ENCODE measurements at regions not wholly inside any gene's neighbourhood (a gene's known extent, or its start where the extent isn't known, plus 50 kb on each side); places are given as distances from the start of the nearest gene placed in this dataset.

DNA sequence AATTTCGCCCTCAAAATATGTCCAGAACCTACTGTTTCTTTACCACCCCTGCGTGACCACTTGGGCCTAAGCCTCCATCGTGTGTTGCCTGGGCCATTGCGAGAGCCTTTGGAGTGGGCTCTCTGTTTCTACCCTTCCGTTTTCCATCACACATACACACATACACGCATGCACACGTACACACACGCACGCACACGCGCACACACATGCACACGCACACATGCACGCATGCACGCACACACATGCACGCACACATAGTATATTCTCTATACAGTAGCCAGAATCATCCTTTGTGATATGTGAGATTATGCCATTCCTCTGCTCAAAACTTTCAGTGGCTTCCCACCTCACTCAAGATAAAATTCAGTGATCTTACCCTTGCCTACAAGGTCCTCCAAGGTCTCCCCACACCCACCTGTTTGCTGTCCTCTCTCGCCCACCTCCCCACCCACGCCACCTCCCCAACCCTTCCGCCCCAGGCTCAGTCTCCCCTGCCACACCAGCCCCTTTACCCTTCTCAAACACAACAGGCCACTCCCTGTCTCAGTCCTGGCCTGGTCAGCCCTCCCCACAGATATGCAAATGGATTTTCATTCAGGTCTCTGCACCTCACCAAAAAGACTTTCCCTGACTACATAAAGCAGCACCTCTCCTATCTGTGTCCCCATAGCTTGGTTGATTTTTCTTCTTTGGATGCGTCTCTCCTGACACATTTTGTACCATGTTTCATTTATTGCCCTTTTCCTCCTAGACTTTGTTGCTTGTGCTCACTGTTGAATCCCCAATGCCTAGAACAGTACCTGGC is 559.6 kb downstream of the CD83 start:
- no peak for DNase-seq

DNA sequence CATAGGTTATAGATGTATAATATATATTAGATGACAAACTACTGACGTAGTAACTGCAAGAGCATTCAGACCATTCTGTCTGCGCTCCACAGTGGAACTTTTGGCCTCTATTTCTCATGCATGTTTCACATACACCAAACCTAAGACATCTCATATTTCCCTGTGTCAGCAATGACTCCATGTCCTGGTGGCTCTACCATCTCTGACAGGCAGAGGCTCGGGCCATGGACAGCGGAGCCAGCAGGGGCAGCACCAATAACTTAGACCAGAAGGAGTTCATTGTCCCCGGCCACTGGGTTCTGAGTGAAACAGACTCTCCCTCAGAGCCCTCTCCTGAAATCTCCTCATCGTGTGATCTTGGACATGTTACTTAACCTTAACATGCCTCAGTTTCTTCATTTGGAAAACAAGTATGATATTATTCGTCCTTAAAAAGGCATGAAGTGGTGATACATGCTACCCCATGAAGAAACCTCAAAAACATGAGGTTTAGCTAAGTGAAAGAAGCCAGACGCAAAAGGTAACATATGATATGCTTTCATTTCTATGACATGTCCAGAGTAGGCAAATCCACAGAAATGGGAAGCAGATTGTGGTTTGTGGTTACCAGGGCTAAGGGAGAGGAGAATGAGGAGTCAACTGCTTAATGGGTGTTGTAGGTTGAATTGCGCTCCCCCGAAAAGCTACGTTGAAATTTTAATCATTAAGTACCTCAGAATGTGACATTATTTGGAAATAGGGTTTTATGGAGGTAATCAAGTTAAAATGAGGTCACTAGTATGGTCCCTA is 564.0 kb upstream of the JARID2 start:
- DNase-seq: no peak

DNA sequence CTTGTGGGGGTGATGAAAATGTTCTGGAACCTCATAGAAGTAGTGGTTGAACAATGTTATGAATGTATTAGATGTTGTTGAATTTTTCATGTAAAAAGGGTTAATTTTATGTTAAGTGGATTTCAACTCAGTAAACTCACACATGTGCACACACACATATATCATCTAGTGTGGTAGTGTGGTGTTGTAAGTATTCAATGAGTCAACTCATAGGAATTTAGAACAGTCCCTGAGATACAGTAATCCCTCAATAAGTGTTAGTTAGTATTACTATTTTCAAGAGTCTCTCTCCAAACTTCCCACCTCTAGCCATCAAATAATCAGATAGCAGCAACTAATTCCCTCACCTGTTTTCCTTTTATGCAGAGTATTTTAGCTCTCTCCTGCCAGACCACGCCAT is 563.1 kb upstream of the JARID2 start:
- DNase-seq: no peak

DNA sequence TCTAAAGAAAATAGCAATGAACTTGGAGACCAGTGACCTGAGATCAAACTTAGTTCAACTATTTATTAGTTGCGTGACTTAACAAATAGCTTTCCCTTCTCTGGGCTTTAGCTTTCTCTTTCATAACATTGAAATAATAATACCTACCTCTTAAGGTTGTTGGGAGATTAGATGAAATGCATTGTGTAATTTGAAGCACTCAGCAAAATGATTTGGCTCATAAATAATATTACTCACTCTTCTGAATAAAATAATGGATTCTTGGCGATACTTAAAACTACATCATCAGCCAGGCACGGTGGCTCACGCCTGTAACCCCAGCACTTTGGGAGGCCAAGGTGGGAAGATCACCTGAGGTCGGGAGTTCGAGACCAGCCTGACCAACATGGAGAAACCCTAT is 556.2 kb upstream of the JARID2 start:
- DNase-seq: no peak

DNA sequence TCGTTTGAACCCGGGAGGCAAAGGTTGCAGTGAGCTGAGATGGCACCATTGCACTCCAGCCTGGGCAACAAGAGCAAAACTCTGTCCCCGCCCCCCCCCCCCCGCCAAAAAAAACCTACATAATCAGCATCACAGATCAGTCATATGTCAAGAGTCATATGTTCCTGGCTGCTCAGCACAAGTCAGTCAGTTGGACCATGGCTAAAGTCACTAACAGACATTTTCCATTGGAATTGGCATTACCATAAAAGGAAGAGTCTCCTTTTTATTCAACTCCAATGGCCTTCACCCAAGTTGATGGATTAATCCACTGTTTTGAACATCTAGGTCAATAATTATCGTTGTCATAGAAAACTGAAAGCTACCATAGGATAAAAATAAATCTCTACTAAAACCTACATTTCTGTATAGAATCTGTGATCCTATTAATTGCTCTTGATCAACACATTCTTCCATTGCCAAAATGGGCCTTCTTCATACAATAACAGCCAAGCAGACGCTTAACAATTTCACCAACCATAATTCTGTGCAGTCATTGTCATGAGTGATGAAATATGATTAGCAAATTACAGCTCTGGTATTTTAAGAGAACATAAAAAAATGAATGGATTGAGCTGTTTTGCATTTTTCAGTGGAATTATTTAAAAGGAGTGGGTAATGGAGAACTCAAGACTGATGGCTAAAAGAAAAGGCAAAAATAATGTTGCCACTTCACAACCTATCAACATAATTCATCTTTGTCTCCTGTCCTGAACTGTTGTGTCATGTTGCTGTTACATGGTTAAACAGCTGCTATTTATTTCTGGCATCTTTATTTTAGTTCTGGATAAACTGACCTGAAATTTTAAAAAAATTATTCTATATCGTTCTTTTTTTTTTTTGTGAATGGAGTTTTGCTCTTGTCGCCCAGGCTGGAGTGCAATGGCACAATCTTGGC is 555.5 kb upstream of the JARID2 start:
- no peak for DNase-seq

DNA sequence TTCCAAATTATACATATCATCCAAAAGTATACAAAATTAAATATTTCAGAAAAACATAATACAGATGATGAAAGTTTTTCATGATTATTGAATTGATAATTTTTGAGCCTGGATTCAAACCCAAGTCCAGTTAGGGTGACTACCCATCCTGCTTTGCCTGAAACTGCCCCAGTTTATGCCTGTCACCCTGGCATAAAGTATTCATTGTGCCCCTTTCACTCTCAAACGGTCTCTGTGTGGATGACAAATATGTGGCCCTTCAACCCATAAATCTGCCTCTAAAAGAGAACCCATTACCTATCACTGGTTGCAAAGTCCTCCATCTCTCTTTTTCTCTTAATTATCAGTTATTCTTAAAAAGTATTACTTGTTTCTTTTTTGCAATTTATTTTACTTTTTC is 553.7 kb upstream of the JARID2 start:
- DNase-seq: no peak

DNA sequence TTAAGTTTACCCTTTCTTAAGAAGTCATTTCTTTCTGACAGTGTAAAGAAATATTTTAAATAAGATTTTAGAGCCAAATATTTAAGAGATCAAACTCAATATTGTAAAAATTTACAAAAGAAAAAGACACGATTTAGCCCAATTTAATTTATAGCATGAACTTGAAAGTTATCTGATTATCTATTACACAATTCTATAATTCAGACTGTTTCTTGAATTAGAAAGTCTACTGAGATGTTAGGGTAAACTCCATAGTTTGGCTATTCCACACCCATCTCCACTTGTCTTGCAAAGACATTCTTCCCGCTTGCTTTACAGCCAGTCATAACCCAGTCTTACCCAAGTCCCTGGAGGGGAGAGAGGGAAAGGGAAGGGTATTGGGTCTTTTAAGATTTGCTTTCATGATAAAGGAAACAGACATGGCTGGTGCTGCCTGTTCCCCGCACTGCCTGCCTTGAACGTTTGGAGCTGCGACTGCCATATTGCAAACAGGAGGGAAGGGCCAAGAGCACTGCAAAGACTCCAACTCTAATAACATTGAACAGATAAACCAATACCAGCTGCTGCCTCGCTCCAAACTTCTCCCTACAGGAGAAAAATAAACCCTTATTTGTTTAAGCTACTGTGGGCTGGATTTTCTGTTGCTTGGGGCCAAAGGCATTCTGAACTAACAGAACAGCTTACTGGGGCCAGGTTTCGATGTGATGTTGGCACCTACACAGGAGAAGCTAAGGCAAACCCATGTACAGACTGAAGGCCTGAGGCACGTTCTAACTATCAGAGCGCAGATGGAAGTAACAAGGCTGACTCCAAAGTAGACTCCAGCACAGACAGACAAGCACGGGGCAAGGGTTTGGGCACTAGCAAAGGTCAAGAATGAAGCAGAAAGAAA is 552.3 kb upstream of the JARID2 start:
- no peak for DNase-seq

DNA sequence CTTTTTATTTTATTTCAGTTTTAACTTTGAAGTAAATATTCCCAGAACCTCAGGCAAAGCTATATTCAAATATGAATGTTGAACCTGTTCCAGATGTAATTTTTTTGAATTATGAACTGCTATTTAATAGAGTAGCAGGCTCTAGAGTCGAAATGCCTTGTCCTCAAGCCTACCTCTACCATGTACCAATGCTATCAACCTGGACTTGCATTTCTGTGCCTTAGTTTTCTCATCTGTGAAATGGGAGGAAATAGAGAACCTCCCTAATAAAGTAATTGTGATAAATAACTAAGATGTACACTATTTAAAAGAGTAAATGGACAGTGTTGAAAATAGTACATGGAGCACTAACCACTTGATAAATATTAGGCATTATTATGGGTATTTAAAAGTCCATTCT is 551.6 kb upstream of the JARID2 start:
- no peak for DNase-seq

DNA sequence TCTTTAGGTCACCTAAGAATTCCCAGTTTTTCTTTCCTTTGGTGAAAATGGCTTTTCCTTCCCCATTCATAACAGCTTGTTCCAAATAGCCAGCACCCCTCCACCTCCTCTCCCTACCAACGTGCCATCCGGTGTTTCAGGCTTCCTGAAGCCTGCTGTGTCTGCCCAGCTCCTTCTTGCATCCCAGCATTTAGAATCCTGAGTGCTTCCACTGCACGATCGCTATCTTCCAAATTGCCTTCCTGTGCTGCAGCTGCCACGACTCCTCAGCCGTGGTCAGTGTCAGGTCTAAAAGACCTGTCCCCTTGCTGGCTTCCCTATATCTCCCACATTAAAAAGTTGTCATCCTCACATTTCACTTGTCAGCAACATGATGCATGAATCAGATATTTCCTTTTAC is 550.3 kb upstream of the JARID2 start:
- DNase-seq: no peak

DNA sequence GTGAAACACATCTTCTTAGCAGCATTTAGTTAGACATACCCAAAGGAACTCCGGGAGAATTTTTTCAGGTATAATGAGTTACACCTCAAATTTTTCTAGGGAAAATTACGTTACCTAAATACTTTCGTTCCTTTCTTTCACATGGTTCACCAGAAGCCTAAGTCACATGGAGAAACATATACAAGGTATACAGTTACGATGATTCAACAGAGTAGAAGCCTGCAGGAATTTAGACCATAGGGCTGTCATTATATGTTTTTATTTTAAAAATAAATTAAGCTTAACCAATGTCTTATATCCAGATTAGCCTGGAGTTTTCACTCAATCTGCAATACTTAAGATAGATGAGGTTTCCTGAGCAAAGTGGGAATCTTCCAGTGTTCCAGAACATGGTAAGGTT is 549.5 kb upstream of the JARID2 start:
- DNase-seq: no peak

DNA sequence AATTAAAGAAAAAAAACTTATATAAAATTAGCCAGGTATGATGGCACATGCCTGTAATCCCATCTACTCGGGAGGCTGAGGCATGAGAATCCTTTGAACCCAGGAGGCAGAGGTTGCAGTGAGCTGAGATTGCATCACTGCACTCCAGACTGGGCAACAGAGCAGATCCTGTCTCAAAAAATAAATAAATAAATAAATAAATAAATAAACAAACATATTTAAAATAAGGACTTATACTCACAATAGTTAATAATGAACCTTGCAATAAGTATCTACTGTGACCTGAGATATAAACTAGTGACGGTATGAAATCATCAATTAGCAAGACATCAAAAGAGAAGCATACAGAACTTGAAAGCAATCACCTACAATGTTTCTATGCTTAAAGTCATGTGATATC is 548.4 kb upstream of the JARID2 start:
- DNase-seq: no peak

DNA sequence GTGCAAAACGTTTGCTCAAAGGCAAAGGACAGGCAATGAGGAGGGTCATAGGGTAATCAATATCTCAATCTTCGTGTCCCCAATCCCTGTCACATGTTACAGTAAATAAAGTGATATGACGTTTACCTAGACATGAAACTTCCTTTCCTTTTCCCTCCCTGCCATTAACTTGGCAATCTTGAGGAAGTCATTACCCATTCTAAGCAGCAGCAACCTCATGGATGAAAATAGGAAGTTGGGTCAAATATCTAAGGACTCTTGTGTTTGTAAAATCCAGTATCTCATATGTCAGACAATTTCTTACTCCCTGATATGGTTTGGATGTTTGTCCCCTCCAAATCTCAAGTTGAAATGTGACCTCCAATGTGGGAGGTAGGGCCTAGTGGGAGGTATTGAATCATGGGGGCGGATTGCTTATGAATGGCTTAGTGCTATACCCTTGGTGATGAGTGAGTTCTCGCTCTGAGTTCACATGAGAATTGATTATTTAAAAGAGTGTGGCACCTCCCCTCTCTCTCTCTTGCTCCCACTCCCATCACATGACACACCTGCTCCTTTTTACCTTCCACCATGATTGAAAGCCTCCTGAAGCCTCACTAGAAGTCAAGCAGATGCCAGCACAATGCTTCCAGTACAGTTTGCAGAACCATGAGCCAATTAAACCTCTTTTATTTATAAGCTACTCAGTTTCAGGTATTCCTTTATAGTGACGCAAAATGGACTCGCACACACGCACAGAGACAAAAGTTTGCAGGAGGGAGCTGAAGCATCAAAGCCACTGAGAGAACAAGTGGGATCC is 545.9 kb upstream of the JARID2 start:
- DNase-seq: no peak

DNA sequence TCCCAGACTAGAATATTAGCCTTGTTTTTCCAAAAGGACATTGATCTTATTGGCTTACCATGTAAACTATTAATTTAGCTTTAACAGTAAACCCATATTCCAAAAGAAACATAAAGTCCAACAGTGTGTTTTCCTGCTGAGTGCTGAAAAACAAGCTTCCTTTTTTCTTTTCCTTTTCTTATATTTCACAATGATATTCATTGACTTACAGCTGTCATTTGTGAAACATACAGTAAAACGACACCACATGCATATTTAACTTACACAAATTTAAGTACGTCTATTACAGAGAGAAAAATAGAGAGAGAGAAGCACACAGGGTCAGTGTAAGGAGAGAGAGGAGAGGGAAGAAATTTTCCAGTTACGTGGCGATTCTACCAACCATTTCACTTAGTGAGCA is 543.9 kb upstream of the JARID2 start:
- peak; percentile 5 for DNase-seq

DNA sequence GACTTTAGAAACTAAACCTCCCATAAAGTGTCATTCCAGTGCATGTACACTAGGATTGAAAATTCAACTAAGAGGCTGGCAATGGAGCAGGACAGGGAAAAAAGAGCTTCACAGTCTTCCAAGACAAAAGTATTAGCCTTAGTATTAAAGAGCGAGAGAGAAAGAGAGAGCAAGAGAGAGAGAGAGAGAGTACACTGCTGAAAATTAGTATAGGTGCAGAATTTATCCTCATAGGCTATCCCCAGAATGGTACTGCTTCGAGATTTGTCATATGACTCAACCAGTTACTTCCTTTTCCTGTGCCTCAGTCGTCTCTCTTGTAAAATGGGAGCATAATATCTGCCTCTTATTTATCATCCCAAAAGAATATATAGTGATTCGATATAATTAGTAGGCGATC is 543.2 kb upstream of the JARID2 start:
- no peak for DNase-seq

DNA sequence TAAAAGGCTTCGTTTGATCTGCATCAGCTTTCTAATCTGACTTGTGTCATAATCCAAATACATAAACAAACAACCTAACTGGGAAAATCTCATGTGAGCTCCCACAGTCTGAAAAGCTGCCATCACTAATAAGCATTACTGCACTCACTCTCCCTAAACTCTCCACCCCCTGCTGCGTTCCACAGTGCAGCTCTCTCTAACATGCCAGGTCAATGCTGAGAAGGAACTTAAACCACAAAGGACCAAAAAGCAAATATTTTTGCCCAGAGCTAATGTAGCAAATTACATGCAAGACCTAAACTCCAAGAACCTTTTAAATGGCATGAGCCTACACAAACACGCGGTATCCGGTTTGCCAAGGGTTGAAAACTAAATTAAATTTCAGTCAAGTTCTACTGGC is 542.3 kb upstream of the JARID2 start:
- DNase-seq: no peak

DNA sequence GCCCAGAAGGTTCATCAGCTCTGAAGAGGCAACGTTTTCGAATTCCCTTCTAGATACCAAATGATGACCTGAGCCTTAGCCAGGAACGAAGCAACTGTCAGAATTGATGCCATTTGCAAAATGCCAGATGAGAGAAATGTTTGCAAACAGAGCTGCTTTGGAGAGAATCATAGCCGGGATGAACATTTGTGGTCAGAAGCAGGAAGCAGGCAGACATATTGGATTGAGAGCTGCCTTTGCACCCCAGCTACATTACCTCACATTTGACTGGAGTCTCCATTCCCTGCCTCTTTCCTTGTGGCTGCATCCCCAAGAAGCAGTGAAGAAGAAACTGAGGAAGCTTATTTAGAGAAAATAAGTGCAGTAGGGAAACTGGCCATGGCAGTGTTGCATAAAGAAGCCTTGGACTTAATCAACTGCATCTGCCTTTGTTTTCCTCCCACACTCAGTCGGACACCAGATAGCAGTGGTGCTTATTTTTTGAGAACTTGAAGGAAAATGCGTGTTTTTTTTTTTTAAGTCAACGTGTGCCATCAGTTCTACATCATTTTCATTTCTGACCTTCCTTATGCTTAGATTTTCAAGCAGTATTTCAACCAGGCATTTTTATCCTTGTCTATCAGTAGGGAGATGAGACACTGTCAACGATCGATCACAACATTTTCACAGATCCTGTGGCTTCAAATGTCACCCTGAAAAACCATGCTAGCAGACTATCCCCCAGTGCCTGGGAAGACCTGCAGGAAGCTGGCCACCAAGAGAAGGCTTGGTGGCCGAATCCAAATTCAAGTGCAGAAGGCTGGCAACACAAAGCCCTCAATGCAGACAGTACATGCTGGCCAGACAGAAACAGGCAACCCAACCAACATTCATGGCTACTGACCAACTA is 541.2 kb upstream of the JARID2 start:
- DNase-seq: no peak

DNA sequence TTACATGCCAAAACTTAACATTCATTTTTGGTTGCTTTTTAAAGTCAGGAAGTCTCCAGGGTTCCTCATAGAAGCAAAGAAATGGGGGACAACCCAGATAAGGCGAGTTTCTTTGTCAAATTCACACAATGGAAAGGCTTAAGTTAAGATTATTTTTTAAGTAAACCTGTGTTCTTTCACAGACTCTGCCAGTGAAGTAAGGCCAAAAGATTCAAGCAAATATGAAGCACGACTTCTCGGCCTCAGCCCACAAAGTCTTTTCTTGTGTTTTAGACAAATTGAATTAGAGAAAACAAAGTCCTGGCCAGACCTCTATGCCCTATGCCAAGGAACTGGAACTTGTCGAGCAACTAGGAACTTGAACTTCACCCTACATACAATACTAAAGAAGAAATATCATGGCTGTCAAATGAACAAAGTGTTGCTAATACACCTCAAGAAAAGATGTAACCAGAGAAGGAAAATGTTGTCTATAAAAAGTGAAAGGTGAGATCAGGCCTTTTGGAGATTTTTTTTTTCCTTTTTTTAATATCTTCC is 540.0 kb upstream of the JARID2 start:
- no peak for DNase-seq

DNA sequence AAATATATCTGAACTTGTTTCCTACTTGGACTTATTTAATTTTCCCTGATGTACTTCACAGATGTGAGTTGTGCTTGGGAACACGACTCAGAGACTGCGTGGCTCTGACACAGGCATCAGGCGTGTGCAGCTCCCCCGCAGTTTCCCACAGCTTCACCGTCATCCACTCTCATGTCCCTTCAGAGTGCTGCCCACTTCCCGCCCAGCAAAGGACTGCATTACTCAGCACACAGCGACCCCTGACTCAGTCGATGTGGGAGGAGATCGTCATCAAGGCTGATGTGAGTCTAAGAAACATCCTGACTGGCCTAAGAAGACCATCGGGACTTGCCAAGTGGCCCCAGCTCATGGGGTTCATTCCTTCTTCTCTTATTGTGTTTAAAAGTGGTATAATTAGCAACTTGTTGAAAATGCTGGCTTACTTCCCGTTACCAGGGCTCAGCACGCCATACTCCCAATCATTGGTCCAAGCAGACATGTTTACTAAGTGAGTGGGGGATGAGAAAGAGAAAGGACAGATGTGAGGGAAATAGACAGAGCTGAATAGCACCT is 539.4 kb upstream of the JARID2 start:
- DNase-seq: no peak

DNA sequence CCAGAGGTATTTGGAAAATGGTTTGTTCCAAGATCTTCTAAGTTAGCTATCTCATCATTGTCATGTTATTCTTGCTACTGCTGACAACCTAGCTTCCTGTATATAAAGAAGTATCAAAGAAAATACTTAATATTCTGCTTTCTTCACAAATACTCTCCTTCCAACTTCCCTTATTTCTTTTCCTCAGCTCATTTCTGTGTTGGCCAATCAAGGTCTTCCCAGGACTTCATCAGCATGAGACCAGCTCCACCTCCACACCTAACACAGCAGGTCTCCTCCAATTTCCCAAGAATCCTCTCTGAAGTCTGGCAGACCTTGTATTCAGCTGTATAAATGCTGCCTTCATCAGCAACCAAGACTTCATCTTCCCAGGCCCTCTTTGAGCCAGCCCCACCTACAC is 538.6 kb upstream of the JARID2 start:
- DNase-seq: no peak

DNA sequence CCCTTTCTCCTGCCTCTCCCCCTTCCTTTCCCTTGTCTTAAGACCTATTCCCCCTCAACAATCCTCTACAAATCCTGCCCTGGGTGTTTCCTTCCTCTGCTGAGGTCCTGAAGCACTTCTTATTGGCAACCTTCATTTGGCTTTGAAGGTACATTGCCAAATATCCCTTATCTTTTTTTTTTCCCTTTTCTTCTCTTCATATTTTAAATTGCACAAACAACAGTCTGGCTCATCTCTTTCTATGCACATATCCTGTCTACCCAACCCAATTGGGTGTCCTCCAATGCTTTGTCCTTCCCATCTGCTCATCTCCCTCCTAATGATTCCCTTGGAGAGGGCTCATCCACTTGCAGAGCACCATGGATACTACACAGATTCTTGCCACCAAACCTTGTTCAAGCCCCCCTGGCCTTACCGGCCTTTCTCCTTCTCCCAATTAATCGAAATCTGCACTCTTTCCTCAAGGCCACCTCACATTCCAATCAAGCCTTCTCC is 537.9 kb upstream of the JARID2 start:
- no peak for DNase-seq
